HG03108 (cell line): ENCODE measurements at regions not wholly inside any gene's neighbourhood (a gene's known extent, or its start where the extent isn't known, plus 50 kb on each side); places are given as distances from the start of the nearest gene placed in this dataset.
"Not testable (repeated sequence)": the region's sequence is repeated elsewhere in the genome, so short reads cannot be mapped to it uniquely, and the experiment has no call there.

ENCODE experiments used
- ATAC-seq: cut with Tn5 transposase; IDR thresholded peaks from one replicate; pipeline ENCODE4 v1.9.1; 2021; ENCODE audit warnings: moderate library complexity; ENCODE audit not compliant: unreplicated experiment

- no peak for ATAC-seq
Observed at GRCh38 chr5:17326600-17327037, 109.2 kb downstream of the BASP1 start.

GRCh38 chr5:17327048-17327625 is 109.7 kb downstream of the BASP1 start:
- ATAC-seq, result no peak

- no peak for ATAC-seq
Observed at GRCh38 chr5:17329571-17329970, 112.1 kb downstream of the BASP1 start.

DNA sequence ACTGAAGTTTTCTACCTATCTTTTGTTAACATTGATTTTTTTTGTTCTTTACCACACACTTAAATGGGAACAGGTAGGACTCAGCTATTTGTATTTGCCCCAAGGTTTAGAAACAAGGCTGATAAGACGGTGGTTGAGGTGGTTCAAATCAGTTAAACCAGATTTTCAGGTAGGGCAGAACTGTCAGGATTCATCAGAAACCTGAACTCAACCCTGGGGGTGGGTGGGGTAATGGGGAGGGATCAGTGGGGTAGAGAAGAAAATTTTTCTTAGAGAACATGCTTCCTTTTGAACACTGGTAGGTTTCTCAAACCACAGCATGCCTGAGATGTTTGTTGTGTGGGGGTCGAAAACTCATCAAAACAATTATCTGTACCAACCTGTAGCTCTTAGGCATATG is 113.0 kb downstream of the BASP1 start:
- no peak for ATAC-seq

DNA sequence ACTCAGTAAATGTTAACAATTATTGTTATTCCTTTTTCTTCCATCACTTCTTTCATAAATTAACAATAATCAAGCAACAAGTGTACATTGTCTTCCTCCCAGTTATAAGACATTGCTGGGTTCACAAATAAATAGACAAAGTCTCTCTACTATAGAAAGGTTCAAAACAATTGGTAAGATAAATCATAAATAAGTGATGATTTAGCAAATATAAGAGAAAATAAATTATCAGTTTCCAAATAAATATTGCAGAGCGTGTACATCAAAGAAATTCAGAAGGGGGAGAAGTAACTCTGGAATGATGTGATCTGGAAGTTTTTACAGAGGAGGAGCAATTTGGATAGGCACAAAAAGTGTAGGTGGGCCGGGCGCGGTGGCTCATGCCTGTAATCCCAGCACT is 114.2 kb downstream of the BASP1 start:
- ATAC-seq, result no peak

DNA sequence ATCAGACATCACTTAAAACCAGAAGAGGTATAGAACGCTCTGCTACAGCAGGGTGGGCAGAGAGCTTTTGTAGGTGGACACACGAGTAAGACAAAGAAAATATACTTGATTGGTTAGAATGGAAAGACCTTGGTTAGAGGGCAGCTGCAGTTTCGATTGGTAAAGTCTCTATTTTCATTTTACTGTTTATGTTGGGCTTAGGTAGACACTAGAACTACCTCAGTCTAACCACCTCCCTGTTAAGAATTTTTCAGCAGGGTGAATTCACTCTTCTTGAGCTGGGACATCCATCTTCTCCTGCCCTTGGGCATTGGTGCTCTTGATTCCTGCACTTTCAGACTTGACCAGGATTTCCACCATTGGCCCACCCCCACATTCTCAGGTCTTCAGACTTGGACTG is 116.3 kb downstream of the BASP1 start:
- no peak for ATAC-seq

- no peak for ATAC-seq
Observed at GRCh38 chr5:17336054-17336453, 118.6 kb downstream of the BASP1 start.

- ATAC-seq, result not testable (repeated sequence)
Observed at GRCh38 chr5:17336723-17337122, 119.3 kb downstream of the BASP1 start.

DNA sequence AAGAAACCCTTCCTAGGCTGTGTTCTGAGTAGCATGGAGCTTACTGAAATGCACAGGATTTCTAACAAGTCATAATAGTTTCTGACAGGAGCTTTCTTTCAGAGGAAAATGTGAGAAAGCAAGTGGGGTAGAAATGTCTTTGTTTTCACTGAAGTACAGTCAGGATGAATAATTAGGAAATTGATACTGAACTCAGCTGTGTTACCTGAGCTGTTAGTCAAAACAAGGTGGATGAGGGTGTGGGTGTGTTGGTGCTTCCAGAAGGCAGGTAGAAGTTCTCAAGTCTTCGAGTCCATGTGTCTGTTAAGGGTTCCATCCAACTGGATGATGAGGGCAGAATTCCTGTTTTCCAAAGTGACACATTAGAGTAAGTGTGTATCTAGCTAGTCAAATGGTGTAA is 122.4 kb downstream of the BASP1 start:
- no peak for ATAC-seq

DNA sequence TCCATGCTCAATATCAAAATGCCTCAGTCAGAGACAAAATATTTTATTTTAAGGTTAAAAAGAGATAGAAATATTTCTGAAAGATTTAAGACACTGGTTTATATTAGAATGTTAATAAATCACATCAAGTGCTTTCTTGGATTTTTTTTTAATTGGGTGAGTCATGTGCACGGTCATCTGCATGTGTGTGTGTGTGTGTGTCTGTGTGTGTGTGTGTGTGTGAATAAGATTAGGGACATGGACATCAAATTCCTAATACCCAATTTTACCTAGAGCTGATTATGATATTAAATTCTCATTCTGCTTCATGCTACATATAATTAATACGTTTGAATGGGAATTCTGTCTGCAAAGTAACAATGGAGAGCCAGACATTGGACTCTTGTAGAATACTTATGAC is 122.9 kb downstream of the BASP1 start:
- ATAC-seq, result no peak

DNA sequence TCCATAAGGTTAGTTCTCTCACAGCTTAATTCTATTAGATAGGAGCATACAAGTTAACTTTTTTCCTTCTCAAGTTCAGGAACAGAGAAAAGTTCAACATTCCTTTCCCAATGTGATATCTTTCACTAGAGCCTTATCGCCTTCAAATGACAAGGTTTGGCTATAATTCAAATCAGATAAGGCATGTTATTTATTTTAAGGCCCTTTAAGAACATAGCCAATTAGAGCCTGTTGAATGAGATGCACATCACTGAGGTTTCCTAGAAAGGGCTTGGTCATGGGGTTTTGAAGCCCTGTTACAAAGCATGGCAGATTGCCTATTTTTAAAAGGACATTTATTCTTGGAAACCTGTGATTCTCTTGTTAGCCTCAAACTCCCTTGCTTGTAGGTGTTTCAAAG is 123.4 kb downstream of the BASP1 start:
- ATAC-seq, result no peak

DNA sequence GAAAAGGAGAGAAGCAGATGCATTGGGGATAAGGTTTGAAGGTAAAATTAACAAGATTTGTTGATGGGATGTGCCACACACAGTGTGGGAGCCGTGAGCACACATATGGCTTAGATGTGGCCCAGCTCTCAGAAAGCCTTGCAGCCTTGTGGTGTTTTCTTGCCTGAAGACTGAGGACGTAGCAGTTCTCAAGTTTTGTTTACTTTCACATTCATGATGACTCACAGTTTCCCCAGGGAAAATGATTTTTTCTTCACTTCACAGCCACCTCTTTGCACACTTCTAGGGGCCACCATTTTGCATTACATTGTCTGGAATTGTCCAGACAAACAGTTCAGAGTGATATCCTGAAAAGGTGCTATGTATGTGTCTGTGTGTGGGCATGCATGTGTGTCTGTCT is 126.2 kb downstream of the BASP1 start:
- peak; percentile 97 for ATAC-seq

GRCh38 chr5:17346811-17347210 is 129.4 kb downstream of the BASP1 start:
- ATAC-seq, result no peak

GRCh38 chr5:17352223-17352622 is 134.8 kb downstream of the BASP1 start:
- no peak for ATAC-seq

GRCh38 chr5:17354265-17354664 is 136.8 kb downstream of the BASP1 start:
- ATAC-seq, result no peak

- ATAC-seq, result no peak
Observed at GRCh38 chr5:17355586-17356346, 138.3 kb downstream of the BASP1 start.

- no peak for ATAC-seq
Observed at GRCh38 chr5:17356551-17356950, 139.1 kb downstream of the BASP1 start.

DNA sequence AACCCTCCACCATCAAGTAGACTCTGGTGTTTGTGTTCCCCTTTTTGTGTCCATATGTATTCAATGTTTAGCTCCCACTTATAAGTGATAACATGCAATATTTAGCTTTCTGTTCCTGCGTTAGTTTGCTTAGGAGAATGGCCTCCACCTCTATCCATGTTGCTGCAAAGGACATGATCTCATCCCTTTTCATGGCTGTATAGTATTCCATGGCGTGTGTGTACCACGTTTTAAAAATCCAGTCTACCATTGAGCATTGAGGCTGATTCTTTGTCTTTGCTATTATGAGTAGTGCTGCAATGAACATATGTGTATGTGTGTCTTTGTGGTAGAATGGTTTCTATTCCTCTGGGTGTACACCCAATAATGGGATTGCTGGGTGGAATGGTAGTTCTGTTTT is 140.1 kb downstream of the BASP1 start:
- no peak for ATAC-seq

DNA sequence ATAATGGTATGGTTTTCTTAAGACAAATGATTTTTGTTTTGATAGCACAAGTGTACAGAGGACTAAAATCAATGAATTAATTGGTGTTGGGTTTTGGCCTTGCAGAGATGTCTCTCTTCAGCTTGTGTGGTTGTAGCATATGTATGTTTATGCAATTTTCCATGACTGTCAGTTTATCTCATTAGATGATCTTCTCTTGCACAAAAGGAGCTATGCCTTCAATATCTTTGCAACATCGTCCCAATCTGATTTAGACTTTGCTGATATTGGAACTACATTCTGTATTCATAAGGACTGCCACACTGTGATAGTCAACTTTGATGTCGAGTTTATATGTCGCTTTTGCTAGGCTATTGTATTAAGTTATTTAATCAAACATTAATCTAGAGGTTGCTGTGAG is 140.0 kb upstream of the TAF11L2 start:
- no peak for ATAC-seq

DNA sequence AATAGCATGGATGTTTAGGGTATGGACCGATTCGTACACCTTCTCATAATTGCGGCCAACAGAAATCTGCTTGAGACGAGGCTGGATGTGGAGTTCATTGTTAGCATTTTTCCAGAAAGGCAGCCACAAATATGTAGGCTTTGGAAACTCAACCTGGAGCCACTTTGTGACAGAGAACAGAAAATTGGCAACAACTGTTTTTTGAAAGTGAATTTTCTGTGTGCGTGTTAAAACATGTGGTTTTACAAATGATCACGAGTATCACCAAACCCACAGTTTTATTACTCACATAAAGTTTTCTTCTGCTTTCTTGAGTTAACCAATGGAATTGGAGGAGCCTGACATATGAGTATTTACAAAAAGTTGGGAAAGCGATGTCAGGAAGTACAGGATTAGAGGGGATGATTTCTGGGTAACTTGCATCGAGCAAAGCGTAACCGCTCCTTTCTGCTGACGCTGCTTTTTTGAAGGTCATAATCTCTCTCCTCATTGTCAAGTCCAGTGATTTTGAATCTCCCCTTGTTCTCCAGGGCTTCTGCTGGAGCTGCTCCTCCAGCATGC is 138.5 kb upstream of the TAF11L2 start:
- no peak for ATAC-seq

DNA sequence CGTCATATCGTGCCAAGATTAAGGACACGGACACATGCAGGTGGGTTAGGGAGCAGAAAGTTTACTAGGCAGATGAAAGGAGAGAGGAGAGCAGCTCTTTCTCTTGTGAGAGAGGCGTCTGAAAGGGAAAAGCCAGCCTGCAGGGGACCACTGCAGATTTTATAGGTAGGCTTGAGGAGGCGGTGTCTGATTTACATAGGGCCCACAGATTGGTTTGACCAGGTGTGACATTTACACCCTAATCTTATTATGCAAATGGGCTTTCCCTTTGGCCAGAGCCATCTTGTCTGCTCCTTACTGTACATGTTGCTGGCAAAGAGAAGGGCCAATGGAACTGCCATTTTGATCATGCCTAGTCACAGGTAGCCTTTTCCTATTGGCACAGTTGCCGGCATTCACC is 137.2 kb upstream of the TAF11L2 start:
- ATAC-seq, result no peak

GRCh38 chr5:17361331-17361730 is 136.7 kb upstream of the TAF11L2 start:
- no peak for ATAC-seq
